IPS-NIHi7 (cell line): ENCODE measurements at regions not wholly inside any gene's neighbourhood (a gene's known extent, or its start where the extent isn't known, plus 50 kb on each side); places are given as distances from the start of the nearest gene placed in this dataset.
"Not testable (repeated sequence)": the region's sequence is repeated elsewhere in the genome, so short reads cannot be mapped to it uniquely, and the experiment has no call there.

ENCODE experiments used
- DNase-seq: peaks from one replicate; pipeline ENCODE4 v3.0.0; 2012; ENCODE audit warnings: mixed read lengths; ENCODE audit errors: extremely low spot score

- no peak for DNase-seq
These were observed 327.6 kb upstream of the HTR1E start for GRCh38 chr6:86609549-86610388.

GRCh38 chr6:86603364-86603763 is 334.0 kb upstream of the HTR1E start:
- not testable (repeated sequence) for DNase-seq

GRCh38 chr6:86602093-86602492 is 335.2 kb upstream of the HTR1E start:
- not testable (repeated sequence) for DNase-seq

GRCh38 chr6:86598969-86599368 is 338.4 kb upstream of the HTR1E start:
- DNase-seq = not testable (repeated sequence)

GRCh38 chr6:86595641-86596040 is 341.7 kb upstream of the HTR1E start:
- DNase-seq = no peak

GRCh38 chr6:86586195-86586594 is 351.1 kb upstream of the HTR1E start:
- DNase-seq = no peak

GRCh38 chr6:86581833-86582232 is 355.5 kb upstream of the HTR1E start:
- DNase-seq = no peak

- no peak for DNase-seq
These were observed 374.1 kb upstream of the HTR1E start for GRCh38 chr6:86563197-86563596.

GRCh38 chr6:86558318-86558717 is 379.0 kb upstream of the HTR1E start:
- DNase-seq = no peak

- no peak for DNase-seq
These were observed 400.0 kb upstream of the HTR1E start for GRCh38 chr6:86537292-86537861.

- DNase-seq = no peak
These were observed 401.2 kb upstream of the HTR1E start for GRCh38 chr6:86536121-86536520.

- no peak for DNase-seq
These were observed 402.2 kb upstream of the HTR1E start for GRCh38 chr6:86535100-86535499.

- DNase-seq = no peak
These were observed 407.7 kb upstream of the HTR1E start for GRCh38 chr6:86529635-86530034.

GRCh38 chr6:86526238-86526637 is 411.1 kb upstream of the HTR1E start:
- DNase-seq = peak; percentile 38

- DNase-seq = no peak
These were observed 421.2 kb upstream of the HTR1E start for GRCh38 chr6:86516087-86516486.

GRCh38 chr6:86511962-86512361 is 425.4 kb upstream of the HTR1E start:
- peak; percentile 22 for DNase-seq

- no peak for DNase-seq
These were observed 429.1 kb upstream of the HTR1E start for GRCh38 chr6:86508230-86508629.

- peak; percentile 10 for DNase-seq
These were observed 434.8 kb upstream of the HTR1E start for GRCh38 chr6:86502497-86502896.

GRCh38 chr6:86500035-86500434 is 437.3 kb upstream of the HTR1E start:
- no peak for DNase-seq

- DNase-seq = not testable (repeated sequence)
These were observed 448.3 kb upstream of the HTR1E start for GRCh38 chr6:86489042-86489441.

GRCh38 chr6:86487660-86488221 is 449.6 kb upstream of the HTR1E start:
- DNase-seq = no peak

GRCh38 chr6:86478316-86478715 is 459.0 kb upstream of the HTR1E start:
- not testable (repeated sequence) for DNase-seq
